HAP-1 (cell line): ENCODE measurements at regions not wholly inside any gene's neighbourhood (a gene's known extent, or its start where the extent isn't known, plus 50 kb on each side); places are given as distances from the start of the nearest gene placed in this dataset.

Source experiments
- DNase-seq, 2 experiments: peaks; one replicate each; pipeline ENCODE4 v3.0.0-alpha.2; 2016 to 2020; ENCODE audit warnings: low spot score in 2 of 2
- H3K27me3 ChIP-seq: fragments of 250-450 bp; sonication (Bioruptor Pico); 2 replicates; pipeline ENCODE4 v1.5.1; 2020; ENCODE audit warnings: low read depth, mild to moderate bottlenecking, moderate library complexity
- H3K36me3 ChIP-seq: fragments of 250-450 bp; sonication (Bioruptor Pico); replicated peaks from 2 replicates; pipeline ENCODE4 v1.5.1; 2020; ENCODE audit warnings: mild to moderate bottlenecking
- H3K4me1 ChIP-seq: fragments of 250-450 bp; sonication (Bioruptor Pico); 2 replicates; pipeline ENCODE4 v1.5.1; 2020; ENCODE audit warnings: mild to moderate bottlenecking
- H3K4me3 ChIP-seq: fragments of 250-450 bp; sonication (Bioruptor Pico); 2 replicates; pipeline ENCODE4 v1.5.1; 2020; ENCODE audit warnings: mild to moderate bottlenecking, moderate library complexity
- H3K9me3 ChIP-seq: fragments of 250-450 bp; sonication (Bioruptor Pico); 2 replicates; pipeline ENCODE4 v1.5.1; 2020; ENCODE audit warnings: mild to moderate bottlenecking, moderate library complexity
- in situ Hi-C: fragments of 300-500 bp; cut with MboI; formaldehyde crosslinking; loops from 3 replicates; pipeline ENCODE4 v1.14.3; 2020; ENCODE audit warnings: low sequenced_read_pairs, inconsistent platforms, mixed read lengths

- no peaks in the 10 kb centered on the region for H3K4me1 ChIP-seq
- in situ Hi-C loops = no loop called here
- no peak for DNase-seq
- no peaks in the 10 kb centered on the region for H3K27me3 ChIP-seq
- no peaks in the 10 kb centered on the region for H3K36me3 ChIP-seq
- no peaks in the 10 kb centered on the region for H3K9me3 ChIP-seq
- no peak overlapping the region for H3K4me3 ChIP-seq
These were observed 686.3 kb upstream of the HS6ST1 start for GRCh38 chr2:129004940-129005490.

- no peaks in the 10 kb centered on the region for H3K9me3 ChIP-seq
- DNase-seq = no peak
- H3K4me1 ChIP-seq = no peaks in the 10 kb centered on the region
- H3K4me3 ChIP-seq = no peak overlapping the region
- no peaks in the 10 kb centered on the region for H3K36me3 ChIP-seq
- in situ Hi-C loops = no loop called here
- no peaks in the 10 kb centered on the region for H3K27me3 ChIP-seq
These were observed 687.6 kb upstream of the HS6ST1 start for GRCh38 chr2:129006135-129006886.

- Histone ChIP-seq H3K4me3 (no peak overlapping the region), H3K27me3 (no peaks in the 10 kb centered on the region), H3K36me3 (no peaks in the 10 kb centered on the region), H3K9me3 (no peaks in the 10 kb centered on the region), H3K4me1 (no peaks in the 10 kb centered on the region)
- no peak for DNase-seq
- in situ Hi-C loops = no loop called here
These were observed 688.2 kb upstream of the HS6ST1 start for GRCh38 chr2:129006901-129007300.

GRCh38 chr2:129008055-129008880 is 689.6 kb upstream of the HS6ST1 start:
- DNase-seq = no peak
- in situ Hi-C loops = no loop called here
- no peaks in the 10 kb centered on the region for H3K4me1 ChIP-seq

GRCh38 chr2:129008881-129009554 is 690.4 kb upstream of the HS6ST1 start:
- H3K9me3 ChIP-seq = no peaks in the 10 kb centered on the region
- in situ Hi-C loops = no loop called here
- DNase-seq = no peak
- no peaks in the 10 kb centered on the region for H3K36me3 ChIP-seq
- H3K27me3 ChIP-seq = no peaks in the 10 kb centered on the region
- no peak overlapping the region for H3K4me3 ChIP-seq
- H3K4me1 ChIP-seq = no peaks in the 10 kb centered on the region

More at GRCh38 chr2:129008055-129008880, 689.6 kb upstream of the HS6ST1 start:
- H3K4me3 ChIP-seq = no peak overlapping the region
- no peaks in the 10 kb centered on the region for H3K36me3 ChIP-seq
- H3K9me3 ChIP-seq = no peaks in the 10 kb centered on the region
- H3K27me3 ChIP-seq = no peaks in the 10 kb centered on the region

- Histone ChIP-seq H3K9me3 (no peaks in the 10 kb centered on the region), H3K4me3 (no peak overlapping the region), H3K36me3 (no peaks in the 10 kb centered on the region), H3K27me3 (no peaks in the 10 kb centered on the region), H3K4me1 (no peaks in the 10 kb centered on the region)
- DNase-seq = no peak
- in situ Hi-C loops = no loop called here
These were observed 691.0 kb upstream of the HS6ST1 start for GRCh38 chr2:129009555-129010146.

- Histone ChIP-seq H3K9me3 (no peaks in the 10 kb centered on the region), H3K36me3 (no peaks in the 10 kb centered on the region), H3K27me3 (no peaks in the 10 kb centered on the region), H3K4me3 (no peak overlapping the region), H3K4me1 (no peaks in the 10 kb centered on the region)
- DNase-seq = no peak
- in situ Hi-C loops = no loop called here
These were observed 691.6 kb upstream of the HS6ST1 start for GRCh38 chr2:129010262-129010661.

- Histone ChIP-seq H3K36me3 (no peaks in the 10 kb centered on the region), H3K9me3 (no peaks in the 10 kb centered on the region), H3K27me3 (no peaks in the 10 kb centered on the region), H3K4me3 (no peak overlapping the region), H3K4me1 (no peaks in the 10 kb centered on the region)
- no peak for DNase-seq
- in situ Hi-C loops = no loop called here
These were observed 692.9 kb upstream of the HS6ST1 start for GRCh38 chr2:129011466-129012061.

- no peaks in the 10 kb centered on the region; the same call in 1 of the 2 replicates for H3K9me3 ChIP-seq
- in situ Hi-C loops = no loop called here
- no peak for DNase-seq
- H3K36me3 ChIP-seq = no peaks in the 10 kb centered on the region
- H3K4me1 ChIP-seq = no peaks in the 10 kb centered on the region
- no peaks in the 10 kb centered on the region for H3K27me3 ChIP-seq
- H3K4me3 ChIP-seq = no peak overlapping the region
These were observed 695.8 kb upstream of the HS6ST1 start for GRCh38 chr2:129014432-129014831.

- Histone ChIP-seq H3K4me1 (no peaks in the 10 kb centered on the region), H3K9me3 (no peaks in the 10 kb centered on the region; the same call in 1 of the 2 replicates), H3K27me3 (no peaks in the 10 kb centered on the region), H3K4me3 (no peak overlapping the region), H3K36me3 (no peaks in the 10 kb centered on the region)
- in situ Hi-C loops = no loop called here
- DNase-seq = no peak
These were observed 697.0 kb upstream of the HS6ST1 start for GRCh38 chr2:129015397-129016285.

GRCh38 chr2:129016972-129017371 is 698.3 kb upstream of the HS6ST1 start:
- Histone ChIP-seq H3K27me3 (no peaks in the 10 kb centered on the region), H3K36me3 (no peaks in the 10 kb centered on the region), H3K4me3 (no peak overlapping the region), H3K9me3 (no peaks in the 10 kb centered on the region; the same call in 1 of the 2 replicates), H3K4me1 (no peaks in the 10 kb centered on the region)
- in situ Hi-C loops = no loop called here
- DNase-seq = no peak

GRCh38 chr2:129024796-129025195 is 706.1 kb upstream of the HS6ST1 start:
- in situ Hi-C loops = no loop called here
- no peak for DNase-seq

More at GRCh38 chr2:129024796-129025195, 706.1 kb upstream of the HS6ST1 start:
- Histone ChIP-seq H3K27me3 (no peaks in the 10 kb centered on the region), H3K9me3 (no peaks in the 10 kb centered on the region), H3K4me1 (no peaks in the 10 kb centered on the region), H3K4me3 (no peak overlapping the region), H3K36me3 (no peaks in the 10 kb centered on the region)
